GM23248 (cell line): ENCODE measurements at regions not wholly inside any gene's neighbourhood (a gene's known extent, or its start where the extent isn't known, plus 50 kb on each side); places are given as distances from the start of the nearest gene placed in this dataset.

ENCODE experiments used
- DNase-seq: peaks from one replicate; pipeline ENCODE4 v3.0.0-alpha.2; 2015
- H2AFZ ChIP-seq: fragments of 200-600 bp; sonication (generic); 2 replicates; pipeline ENCODE4 v1.6.1; 2016; ENCODE audit warnings: antibody characterized with exemption
- H3F3A ChIP-seq: fragments of 200-600 bp; sonication (generic); 2 replicates; pipeline ENCODE4 v1.6.1; 2016; ENCODE audit warnings: mild to moderate bottlenecking, antibody characterized with exemption, mixed run types; ENCODE audit not compliant: insufficient read depth
- H3K27ac ChIP-seq: fragments of 200-600 bp; sonication (generic); 2 replicates; pipeline ENCODE4 v1.5.1; 2016; ENCODE audit warnings: mild to moderate bottlenecking
- H3K27me3 ChIP-seq: fragments of 200-600 bp; sonication (generic); replicated peaks from 2 replicates; pipeline ENCODE4 v1.6.1; 2016; ENCODE audit warnings: mild to moderate bottlenecking; ENCODE audit not compliant: insufficient read depth
- H3K36me3 ChIP-seq: fragments of 200-600 bp; sonication (generic); 2 replicates; pipeline ENCODE4 v1.6.1; 2016; ENCODE audit warnings: low read depth, mild to moderate bottlenecking
- H3K4me1 ChIP-seq: fragments of 200-600 bp; sonication (generic); 2 replicates; pipeline ENCODE4 v1.6.1; 2016; ENCODE audit warnings: mild to moderate bottlenecking; ENCODE audit not compliant: insufficient read depth
- H3K4me2 ChIP-seq: fragments of 200-600 bp; sonication (generic); one replicate; pipeline ENCODE4 v1.6.1; 2016; ENCODE audit warnings: mild to moderate bottlenecking; ENCODE audit not compliant: unreplicated experiment
- H3K4me3 ChIP-seq: fragments of 200-600 bp; sonication (generic); 2 replicates; pipeline ENCODE4 v1.5.1; 2016; ENCODE audit warnings: mild to moderate bottlenecking
- H3K79me2 ChIP-seq: fragments of 200-600 bp; sonication (generic); 2 replicates; pipeline ENCODE4 v1.6.1; 2016; ENCODE audit warnings: mild to moderate bottlenecking; ENCODE audit not compliant: insufficient read depth
- H3K9ac ChIP-seq: fragments of 200-600 bp; sonication (generic); 2 replicates; pipeline ENCODE4 v1.6.1; 2016; ENCODE audit warnings: mild to moderate bottlenecking
- H3K9me2 ChIP-seq: fragments of 200-600 bp; sonication (generic); 2 replicates; pipeline ENCODE4 v1.6.1; 2016; ENCODE audit warnings: mixed run types, mild to moderate bottlenecking, moderate library complexity; ENCODE audit not compliant: insufficient read depth
- H3K9me3 ChIP-seq: fragments of 200-600 bp; sonication (generic); one replicate; pipeline ENCODE4 v1.6.1; 2017; ENCODE audit warnings: low read depth
- H4K20me1 ChIP-seq: fragments of 200-600 bp; sonication (generic); 2 replicates; pipeline ENCODE4 v1.6.0; 2016; ENCODE audit not compliant: insufficient read depth
- EZH2 ChIP-seq: fragments of 200-600 bp; sonication (generic); IDR thresholded peaks from 2 replicates; pipeline ENCODE4 v1.6.1; 2018; ENCODE audit warnings: antibody characterized with exemption, mild to moderate bottlenecking; ENCODE audit not compliant: insufficient read depth, poor library complexity, severe bottlenecking
- EZH2phosphoT487 ChIP-seq: fragments of 200-600 bp; sonication (generic); IDR thresholded peaks from 2 replicates; pipeline ENCODE4 v1.6.1; 2018; ENCODE audit warnings: antibody characterized with exemption, moderate library complexity, mild to moderate bottlenecking, low read depth; ENCODE audit not compliant: insufficient read depth
- WGBS, 2 experiments: methylation state at CpG; one replicate each; pipeline ENCODE4 v1.1.6; 2015 to 2017; ENCODE audit warnings: low lambda C conversion rate in 2 of 2, low coverage in 1 of 2; ENCODE audit errors: missing lambda C conversion rate in 2 of 2; 5-methylcytosine and 5-hydroxymethylcytosine counted together
- in situ Hi-C: fragments of 300-500 bp; cut with MboI; formaldehyde crosslinking; loops from 2 replicates; pipeline ENCODE4 v1.15.0; 2020

DNA sequence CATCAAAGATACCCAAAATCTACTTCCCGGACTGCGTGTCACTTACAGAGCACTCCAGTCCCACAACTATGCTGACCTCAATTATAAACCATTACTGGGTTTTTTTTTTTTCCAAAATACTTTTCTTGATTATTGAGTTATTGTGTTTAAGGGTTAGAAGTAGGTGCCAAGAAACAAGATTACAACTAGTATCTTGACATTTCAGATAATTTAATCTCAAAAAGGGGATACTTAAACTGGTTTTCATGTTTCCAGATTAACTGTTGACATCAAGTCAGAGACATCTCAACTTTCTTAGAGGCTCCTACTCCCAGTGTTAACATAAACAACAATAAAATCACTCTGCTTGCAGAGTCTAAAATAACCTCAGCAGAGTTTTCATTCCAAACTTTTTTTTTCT, 131.2 kb upstream of the ARID2 start:
- Histone ChIP-seq H3K4me3 (no peak overlapping the region), H4K20me1 (no peaks in the 10 kb centered on the region; the same call in 1 of the 2 replicates), H3F3A (no peaks in the 10 kb centered on the region), H3K36me3 (no peaks in the 10 kb centered on the region), H3K4me2 (no peak overlapping the region), H3K27ac (no peak overlapping the region), H3K9me2 (no peaks in the 10 kb centered on the region), H3K79me2 (no peaks in the 10 kb centered on the region), H3K9me3 (no peaks in the 10 kb centered on the region), H2AFZ (no peak overlapping the region), H3K27me3 (no peaks in the 10 kb centered on the region), H3K4me1 (no peaks in the 10 kb centered on the region), H3K9ac (no peak overlapping the region)
- DNase-seq = no peak
- TF ChIP-seq EZH2phosphoT487 = no peak
- no peak for TF ChIP-seq EZH2
- in situ Hi-C loops = no loop called here
- WGBS, 2 experiments = 57 to 61% methylated on average over 2 of the region's 2 CpGs

DNA sequence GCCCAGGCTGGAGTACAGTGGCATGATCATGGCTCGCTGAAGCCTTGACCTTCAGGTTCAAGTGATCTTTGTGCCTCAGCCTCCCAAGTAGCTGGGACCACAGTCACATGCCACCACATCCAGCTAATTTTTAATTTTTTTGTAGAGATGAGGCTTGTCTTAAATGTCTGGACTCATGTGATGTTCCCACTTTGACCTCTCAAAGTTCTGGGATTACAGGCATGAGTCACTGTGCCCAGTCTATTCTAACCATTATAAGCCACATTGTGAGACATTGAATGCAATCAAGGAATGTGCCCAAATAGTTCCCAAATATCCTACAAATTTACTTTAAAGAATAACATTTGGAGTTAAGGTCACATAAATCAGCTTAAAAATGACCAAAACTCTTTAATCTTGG, 130.7 kb upstream of the ARID2 start:
- H3K4me3 ChIP-seq = no peak overlapping the region
- DNase-seq = no peak
- H3K79me2 ChIP-seq = no peaks in the 10 kb centered on the region
- no peak overlapping the region for H3K9ac ChIP-seq
- H3K4me1 ChIP-seq = no peaks in the 10 kb centered on the region
- no peaks in the 10 kb centered on the region for H3K27me3 ChIP-seq
- H3F3A ChIP-seq = no peaks in the 10 kb centered on the region
- no peak overlapping the region for H3K27ac ChIP-seq
- TF ChIP-seq EZH2 (no peak), EZH2phosphoT487 (no peak)
- no peaks in the 10 kb centered on the region for H3K36me3 ChIP-seq
- H3K9me2 ChIP-seq = no peaks in the 10 kb centered on the region
- no peaks in the 10 kb centered on the region for H3K9me3 ChIP-seq
- WGBS, 2 experiments = 80 to 95% methylated on average over 1 of the region's 1 CpG
- in situ Hi-C loops = no loop called here
- no peak overlapping the region for H3K4me2 ChIP-seq
- H2AFZ ChIP-seq = no peak overlapping the region
- H4K20me1 ChIP-seq = no peaks in the 10 kb centered on the region; the same call in 1 of the 2 replicates

DNA sequence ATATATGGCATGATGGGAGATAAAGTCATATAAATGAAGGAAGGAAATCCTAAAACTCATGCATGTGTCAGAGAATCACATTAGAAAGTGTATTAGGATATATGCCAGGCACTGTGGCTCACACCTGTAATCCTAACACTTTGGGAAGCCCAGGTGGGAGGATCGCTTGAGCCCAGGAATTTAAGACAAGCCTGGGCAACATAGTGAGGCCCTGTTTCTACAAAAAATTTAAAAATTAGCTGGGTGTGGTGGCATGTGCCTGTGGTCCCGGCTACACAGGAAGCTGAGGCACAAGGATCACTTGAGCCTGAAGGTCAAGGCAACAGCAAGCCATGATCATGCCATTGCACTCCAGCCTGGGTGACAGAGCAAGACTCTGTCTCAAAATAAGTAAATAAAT, 130.3 kb upstream of the ARID2 start:
- H3K4me1 ChIP-seq = no peaks in the 10 kb centered on the region
- in situ Hi-C loops = no loop called here
- H2AFZ ChIP-seq = no peak overlapping the region
- no peak for DNase-seq
- H3K9ac ChIP-seq = no peak overlapping the region
- no peaks in the 10 kb centered on the region for H3K27me3 ChIP-seq
- no peak overlapping the region for H3K4me3 ChIP-seq
- H3K9me3 ChIP-seq = no peaks in the 10 kb centered on the region
- no peak for TF ChIP-seq EZH2phosphoT487
- no peak for TF ChIP-seq EZH2
- H3F3A ChIP-seq = no peaks in the 10 kb centered on the region
- no peak overlapping the region for H3K27ac ChIP-seq
- H3K79me2 ChIP-seq = no peaks in the 10 kb centered on the region
- no peaks in the 10 kb centered on the region; the same call in 1 of the 2 replicates for H4K20me1 ChIP-seq
- 72 to 75% methylated on average over 2 of the region's 2 CpGs for WGBS, 2 experiments
- no peak overlapping the region for H3K4me2 ChIP-seq
- H3K9me2 ChIP-seq = no peaks in the 10 kb centered on the region
- no peaks in the 10 kb centered on the region for H3K36me3 ChIP-seq

DNA sequence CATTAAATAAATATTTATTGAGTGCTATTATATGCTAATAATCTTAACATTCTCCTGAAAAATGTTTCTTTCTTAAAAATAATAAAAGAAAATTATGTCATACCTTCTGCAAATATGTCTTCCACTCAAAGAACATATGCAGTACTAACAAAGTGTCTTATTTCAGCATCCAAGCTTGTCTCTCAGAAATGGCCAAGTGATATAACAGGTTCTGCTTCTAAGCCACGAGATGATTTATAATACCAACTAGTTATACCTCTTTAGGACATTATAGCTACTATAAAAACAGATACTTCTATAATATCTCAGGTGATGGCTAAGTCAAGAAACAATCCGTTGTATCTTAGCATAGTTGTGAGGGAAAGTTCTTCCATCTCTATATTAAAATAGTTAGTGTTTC, 128.1 kb upstream of the ARID2 start:
- Histone ChIP-seq H3K9me3 (no peaks in the 10 kb centered on the region), H3K9me2 (no peaks in the 10 kb centered on the region), H3K79me2 (no peaks in the 10 kb centered on the region), H3K4me1 (no peaks in the 10 kb centered on the region), H3K9ac (no peak overlapping the region), H3K27ac (no peak overlapping the region), H3K36me3 (no peaks in the 10 kb centered on the region), H2AFZ (no peak overlapping the region), H4K20me1 (no peaks in the 10 kb centered on the region), H3K4me2 (no peak overlapping the region), H3F3A (no peaks in the 10 kb centered on the region), H3K27me3 (no peaks in the 10 kb centered on the region), H3K4me3 (no peak overlapping the region)
- in situ Hi-C loops = no loop called here
- 17 to 22% methylated on average over 2 of the region's 2 CpGs for WGBS, 2 experiments
- TF ChIP-seq EZH2phosphoT487 (no peak), EZH2 (no peak)
- no peak for DNase-seq

DNA sequence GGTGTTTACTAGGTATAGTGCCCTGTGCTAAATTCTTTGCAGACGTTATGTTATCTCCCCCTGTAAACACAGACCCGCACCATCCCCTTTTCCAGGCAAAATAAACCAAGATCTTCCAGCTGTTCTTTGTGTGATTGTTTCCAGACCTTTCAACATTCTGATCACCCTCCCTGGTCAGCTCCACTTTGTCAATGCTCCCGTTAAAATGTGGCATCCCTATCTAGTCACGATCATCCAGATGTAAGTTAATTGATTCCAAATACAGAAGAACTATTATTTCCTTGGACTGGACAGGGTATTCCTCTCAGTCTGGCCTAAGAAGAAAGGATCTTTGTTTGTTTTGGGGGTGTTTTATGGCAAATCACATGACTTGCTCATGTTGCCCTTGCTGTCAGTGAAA, 127.6 kb upstream of the ARID2 start:
- H3K36me3 ChIP-seq = no peaks in the 10 kb centered on the region
- WGBS, 2 experiments = 2 to 7% methylated on average over 4 of the region's 4 CpGs
- no peak overlapping the region for H2AFZ ChIP-seq

More for the DNA sequence above, 127.6 kb upstream of the ARID2 start:
- Histone ChIP-seq H3K27me3 (no peaks in the 10 kb centered on the region), H3K4me3 (no peak overlapping the region), H3F3A (no peaks in the 10 kb centered on the region), H4K20me1 (no peaks in the 10 kb centered on the region), H3K4me1 (no peaks in the 10 kb centered on the region), H3K4me2 (no peak overlapping the region), H3K9ac (no peak overlapping the region), H3K9me2 (no peaks in the 10 kb centered on the region), H3K79me2 (no peaks in the 10 kb centered on the region), H3K27ac (no peak overlapping the region), H3K9me3 (no peaks in the 10 kb centered on the region)
- DNase-seq = no peak
- in situ Hi-C loops = no loop called here
- TF ChIP-seq EZH2 (no peak), EZH2phosphoT487 (no peak)
